ENCODE measurements at regions not wholly inside any gene's neighbourhood (a gene's known extent, or its start where the extent isn't known, plus 50 kb on each side); places are given as distances from the start of the nearest gene placed in this dataset.
A peak's percentile ranks its signal among the peaks of the same experiment; 100 is the strongest.

DNA sequence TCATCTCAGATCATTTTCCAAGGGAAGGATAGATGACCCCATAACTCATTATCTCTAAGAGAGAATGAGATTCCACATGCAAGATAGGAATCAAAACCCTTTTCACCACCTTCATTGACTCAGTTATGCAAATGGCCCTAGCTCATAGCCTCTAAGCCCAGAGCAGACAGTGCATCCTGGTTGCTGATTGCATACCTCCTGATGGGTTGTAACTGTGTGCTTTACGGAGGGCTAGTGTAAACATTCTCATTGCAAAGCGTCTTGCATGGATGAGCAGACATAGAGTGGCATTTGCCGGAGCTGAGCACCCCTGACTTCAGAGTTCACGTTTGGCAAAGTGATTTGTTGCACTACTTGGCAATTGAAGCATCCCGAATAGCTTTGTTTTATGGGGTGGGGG lies 151.0 kb downstream of the VCX3A start:
- Histone ChIP-seq H3K27me3 (ENCODE audit: insufficient read depth, insufficient read length) (no peaks in the 10 kb centered on the region), H3K4me1 (ENCODE audit: insufficient read depth, insufficient read length) (no peaks in the 10 kb centered on the region), H3K4me3 (ENCODE audit: insufficient read length, low read depth) (no peak overlapping the region), H3K9ac (ENCODE audit: insufficient read length, low read depth) (no peak overlapping the region), H3K36me3 (ENCODE audit: insufficient read depth, insufficient read length, low read length) (no peaks in the 10 kb centered on the region), H3K9me3 (ENCODE audit: insufficient read depth, low read length) (no peaks in the 10 kb centered on the region)
- no peak for TF ChIP-seq YY1 (IDR thresholded peaks at IDR 0.05; ENCODE audit: insufficient read depth, insufficient read length)
- no peak for TF ChIP-seq SUZ12 (IDR thresholded peaks at IDR 0.05; ENCODE audit: extremely low read depth, insufficient read depth, insufficient read length)
- no peak for TF ChIP-seq ZNF274 (IDR thresholded peaks at IDR 0.05; ENCODE audit: low read depth, low read length)
- peak; percentile 32 for DNase-seq (ENCODE audit: low read depth, low spot score)

GRCh38 chrX:6383488-6383887 lies 151.4 kb downstream of the VCX3A start:
- H3K4me1 ChIP-seq (ENCODE audit: insufficient read depth, insufficient read length) = no peaks in the 10 kb centered on the region
- peak; percentile 33 for DNase-seq (ENCODE audit: low read depth, low spot score)
- no peaks in the 10 kb centered on the region for H3K27me3 ChIP-seq (ENCODE audit: insufficient read depth, insufficient read length)
- no peaks in the 10 kb centered on the region for H3K9me3 ChIP-seq (ENCODE audit: insufficient read depth, low read length)
- no peak overlapping the region for H3K9ac ChIP-seq (ENCODE audit: insufficient read length, low read depth)
- no peaks in the 10 kb centered on the region for H3K36me3 ChIP-seq (ENCODE audit: insufficient read depth, insufficient read length, low read length)
- no peak overlapping the region for H3K4me3 ChIP-seq (ENCODE audit: insufficient read length, low read depth)
- no peak for TF ChIP-seq YY1 (IDR thresholded peaks at IDR 0.05; ENCODE audit: insufficient read depth, insufficient read length)
- TF ChIP-seq ZNF274 (IDR thresholded peaks at IDR 0.05; ENCODE audit: low read depth, low read length) = no peak
- TF ChIP-seq SUZ12 (IDR thresholded peaks at IDR 0.05; ENCODE audit: extremely low read depth, insufficient read depth, insufficient read length) = no peak

DNA sequence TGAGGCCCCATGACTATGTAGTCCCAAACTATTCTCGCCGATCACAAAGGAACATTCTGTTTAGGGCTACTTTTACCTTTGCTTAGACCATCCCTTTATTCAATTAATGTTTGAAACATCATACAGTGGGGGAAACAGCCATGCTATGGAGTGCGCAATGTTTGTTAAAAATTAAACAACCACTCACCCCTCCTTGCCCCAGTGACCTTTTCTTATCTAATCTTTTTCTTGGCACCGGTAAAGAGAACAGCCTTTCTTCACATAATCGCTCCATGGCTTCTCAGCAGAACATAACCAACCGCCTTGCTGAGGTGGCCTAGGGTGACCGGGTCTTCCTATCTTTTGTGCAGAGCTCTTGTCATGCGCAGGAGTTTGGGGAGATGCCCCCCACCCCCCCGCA lies 152.6 kb downstream of the VCX3A start:
- TF ChIP-seq YY1 (IDR thresholded peaks at IDR 0.05; ENCODE audit: insufficient read depth, insufficient read length) = no peak
- TF ChIP-seq ZNF274 (IDR thresholded peaks at IDR 0.05; ENCODE audit: low read depth, low read length) = no peak
- no peak for TF ChIP-seq SUZ12 (IDR thresholded peaks at IDR 0.05; ENCODE audit: extremely low read depth, insufficient read depth, insufficient read length)
- no peak for DNase-seq (ENCODE audit: low read depth, low spot score)

DNA sequence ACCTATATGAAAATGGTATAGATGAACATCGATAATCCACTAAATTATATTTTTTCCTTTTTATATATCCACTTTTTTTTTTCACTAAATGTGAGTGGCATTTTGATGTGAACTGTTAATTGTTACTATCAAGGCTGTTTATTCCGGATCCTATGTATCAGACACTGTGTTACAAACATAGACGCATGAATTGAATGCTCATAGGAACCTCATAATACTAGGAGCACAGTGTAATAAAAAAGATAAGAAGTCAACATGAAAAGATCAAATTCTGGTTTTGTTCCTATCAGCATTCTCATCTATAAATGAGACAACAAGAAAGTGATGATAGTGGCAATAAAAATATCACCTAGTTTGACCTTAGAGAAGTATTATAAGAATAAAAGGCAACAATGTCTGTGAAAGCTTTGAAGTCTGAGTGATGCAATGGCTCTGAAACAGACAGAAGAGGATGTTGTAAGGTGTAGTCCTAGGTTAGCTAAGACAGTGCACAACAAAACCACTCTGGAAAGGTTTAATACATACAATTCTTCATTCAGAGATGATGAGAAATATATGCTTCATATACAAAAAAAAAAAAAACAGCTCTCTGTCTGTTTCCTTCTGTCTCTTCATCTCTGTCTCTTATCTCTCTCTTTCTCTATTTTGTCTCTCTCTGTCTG lies 148.6 kb upstream of the NLGN4X start:
- TF ChIP-seq SUZ12 (IDR thresholded peaks at IDR 0.05; ENCODE audit: extremely low read depth, insufficient read depth, insufficient read length) = no peak
- no peak for TF ChIP-seq YY1 (IDR thresholded peaks at IDR 0.05; ENCODE audit: insufficient read depth, insufficient read length)
- TF ChIP-seq ZNF274 (IDR thresholded peaks at IDR 0.05; ENCODE audit: low read depth, low read length) = no peak
- Histone ChIP-seq H3K27me3 (ENCODE audit: insufficient read depth, insufficient read length) (no peaks in the 10 kb centered on the region), H3K36me3 (ENCODE audit: insufficient read depth, insufficient read length, low read length) (no peaks in the 10 kb centered on the region), H3K9ac (ENCODE audit: insufficient read length, low read depth) (no peak overlapping the region), H3K4me1 (ENCODE audit: insufficient read depth, insufficient read length) (no peaks in the 10 kb centered on the region), H3K9me3 (ENCODE audit: insufficient read depth, low read length) (no peaks in the 10 kb centered on the region), H3K4me3 (ENCODE audit: insufficient read length, low read depth) (no peak overlapping the region)
- no peak for DNase-seq (ENCODE audit: low read depth, low spot score)

More for the DNA sequence above, 152.6 kb downstream of the VCX3A start:
- no peak overlapping the region for H3K9ac ChIP-seq (ENCODE audit: insufficient read length, low read depth)
- H3K36me3 ChIP-seq (ENCODE audit: insufficient read depth, insufficient read length, low read length) = no peaks in the 10 kb centered on the region
- no peaks in the 10 kb centered on the region for H3K9me3 ChIP-seq (ENCODE audit: insufficient read depth, low read length)
- no peaks in the 10 kb centered on the region for H3K27me3 ChIP-seq (ENCODE audit: insufficient read depth, insufficient read length)
- H3K4me3 ChIP-seq (ENCODE audit: insufficient read length, low read depth) = no peak overlapping the region
- no peaks in the 10 kb centered on the region for H3K4me1 ChIP-seq (ENCODE audit: insufficient read depth, insufficient read length)

- Histone ChIP-seq H3K9me3 (ENCODE audit: insufficient read depth, low read length) (no peaks in the 10 kb centered on the region), H3K27me3 (ENCODE audit: insufficient read depth, insufficient read length) (no peaks in the 10 kb centered on the region), H3K4me1 (ENCODE audit: insufficient read depth, insufficient read length) (no peaks in the 10 kb centered on the region), H3K36me3 (ENCODE audit: insufficient read depth, insufficient read length, low read length) (no peaks in the 10 kb centered on the region), H3K4me3 (ENCODE audit: insufficient read length, low read depth) (no peak overlapping the region), H3K9ac (ENCODE audit: insufficient read length, low read depth) (no peak overlapping the region)
- no peak for TF ChIP-seq SUZ12 (IDR thresholded peaks at IDR 0.05; ENCODE audit: extremely low read depth, insufficient read depth, insufficient read length)
- no peak for TF ChIP-seq ZNF274 (IDR thresholded peaks at IDR 0.05; ENCODE audit: low read depth, low read length)
- TF ChIP-seq YY1 (IDR thresholded peaks at IDR 0.05; ENCODE audit: insufficient read depth, insufficient read length) = no peak
- no peak for DNase-seq (ENCODE audit: low read depth, low spot score)
These were observed 145.9 kb upstream of the NLGN4X start for GRCh38 chrX:6374556-6374955.

GRCh38 chrX:6372981-6373380 lies 144.3 kb upstream of the NLGN4X start:
- TF ChIP-seq SUZ12 (IDR thresholded peaks at IDR 0.05; ENCODE audit: extremely low read depth, insufficient read depth, insufficient read length) (no peak), YY1 (IDR thresholded peaks at IDR 0.05; ENCODE audit: insufficient read depth, insufficient read length) (no peak)
- H3K4me3 ChIP-seq (ENCODE audit: insufficient read length, low read depth) = no peak overlapping the region
- H3K4me1 ChIP-seq (ENCODE audit: insufficient read depth, insufficient read length) = no peaks in the 10 kb centered on the region
- no peaks in the 10 kb centered on the region for H3K36me3 ChIP-seq (ENCODE audit: insufficient read depth, insufficient read length, low read length)
- DNase-seq (ENCODE audit: low read depth, low spot score) = no peak
- no peaks in the 10 kb centered on the region for H3K27me3 ChIP-seq (ENCODE audit: insufficient read depth, insufficient read length)
- no peak overlapping the region for H3K9ac ChIP-seq (ENCODE audit: insufficient read length, low read depth)
- H3K9me3 ChIP-seq (ENCODE audit: insufficient read depth, low read length) = no peaks in the 10 kb centered on the region

DNA sequence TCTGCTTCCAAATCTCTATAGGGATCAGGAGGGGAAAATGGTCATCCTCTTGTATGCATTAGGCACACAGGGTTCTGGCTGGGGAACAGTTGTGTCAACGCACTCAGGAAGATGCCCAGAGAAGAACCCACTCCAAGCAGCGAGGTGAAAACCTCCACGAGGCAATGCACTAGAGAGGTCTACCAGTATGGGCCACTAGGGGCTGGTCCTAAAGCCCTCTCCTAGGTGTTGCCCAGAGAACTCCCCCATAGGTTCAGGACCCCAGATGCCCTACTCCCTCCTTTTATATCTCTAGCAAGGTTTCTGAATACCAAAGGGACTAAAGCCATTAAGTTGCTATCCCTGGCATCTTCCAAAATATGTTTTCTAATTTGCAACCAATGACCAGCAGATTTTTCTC lies 142.7 kb upstream of the NLGN4X start:
- no peaks in the 10 kb centered on the region for H3K9me3 ChIP-seq (ENCODE audit: insufficient read depth, low read length)

More for the DNA sequence above, 142.7 kb upstream of the NLGN4X start:
- DNase-seq (ENCODE audit: low read depth, low spot score) = no peak
- Histone ChIP-seq H3K27me3 (ENCODE audit: insufficient read depth, insufficient read length) (no peaks in the 10 kb centered on the region), H3K4me3 (ENCODE audit: insufficient read length, low read depth) (no peak overlapping the region), H3K9ac (ENCODE audit: insufficient read length, low read depth) (no peak overlapping the region), H3K36me3 (ENCODE audit: insufficient read depth, insufficient read length, low read length) (no peaks in the 10 kb centered on the region), H3K4me1 (ENCODE audit: insufficient read depth, insufficient read length) (no peaks in the 10 kb centered on the region)
- TF ChIP-seq YY1 (IDR thresholded peaks at IDR 0.05; ENCODE audit: insufficient read depth, insufficient read length) (no peak), ZNF274 (IDR thresholded peaks at IDR 0.05; ENCODE audit: low read depth, low read length) (no peak), SUZ12 (IDR thresholded peaks at IDR 0.05; ENCODE audit: extremely low read depth, insufficient read depth, insufficient read length) (no peak)
